ENCODE measurements at regions not wholly inside any gene's neighbourhood (a gene's known extent, or its start where the extent isn't known, plus 50 kb on each side); places are given as distances from the start of the nearest gene placed in this dataset.
"Not testable (repeated sequence)": the region's sequence is repeated elsewhere in the genome, so short reads cannot be mapped to it uniquely, and the experiment has no call there.

DNA sequence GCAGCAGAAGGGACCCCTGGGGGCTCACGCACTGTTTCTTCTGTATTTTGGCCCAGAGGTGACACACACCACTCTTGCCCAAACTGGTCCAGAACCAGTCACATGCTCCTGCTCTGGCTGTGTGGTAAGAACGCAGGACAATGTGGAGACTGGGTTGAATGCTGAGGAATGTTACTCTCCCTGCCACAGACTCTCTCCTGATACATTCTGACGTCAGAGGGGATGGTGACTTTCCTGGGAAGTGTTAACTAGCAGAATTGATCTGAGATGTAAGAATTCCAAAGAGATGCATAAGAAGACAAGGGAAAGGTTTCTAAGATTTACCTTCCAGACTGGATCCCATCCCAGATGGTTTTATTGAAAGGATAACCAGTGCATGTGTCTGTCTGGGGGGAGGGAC lies 100.8 kb downstream of the ASB1 start:
- no peak for DNase-seq (ENCODE audit: low spot score)
- TF ChIP-seq CTCF (IDR thresholded peaks at IDR 0.05; ENCODE audit: extremely low read depth, insufficient read depth, missing control alignments) = no peak
- in situ Hi-C loops (cut with MboI; ENCODE audit: low pct_unique_long_range_greater_than_20kb, low sequenced_read_pairs, unreplicated experiment) = no loop called here

DNA sequence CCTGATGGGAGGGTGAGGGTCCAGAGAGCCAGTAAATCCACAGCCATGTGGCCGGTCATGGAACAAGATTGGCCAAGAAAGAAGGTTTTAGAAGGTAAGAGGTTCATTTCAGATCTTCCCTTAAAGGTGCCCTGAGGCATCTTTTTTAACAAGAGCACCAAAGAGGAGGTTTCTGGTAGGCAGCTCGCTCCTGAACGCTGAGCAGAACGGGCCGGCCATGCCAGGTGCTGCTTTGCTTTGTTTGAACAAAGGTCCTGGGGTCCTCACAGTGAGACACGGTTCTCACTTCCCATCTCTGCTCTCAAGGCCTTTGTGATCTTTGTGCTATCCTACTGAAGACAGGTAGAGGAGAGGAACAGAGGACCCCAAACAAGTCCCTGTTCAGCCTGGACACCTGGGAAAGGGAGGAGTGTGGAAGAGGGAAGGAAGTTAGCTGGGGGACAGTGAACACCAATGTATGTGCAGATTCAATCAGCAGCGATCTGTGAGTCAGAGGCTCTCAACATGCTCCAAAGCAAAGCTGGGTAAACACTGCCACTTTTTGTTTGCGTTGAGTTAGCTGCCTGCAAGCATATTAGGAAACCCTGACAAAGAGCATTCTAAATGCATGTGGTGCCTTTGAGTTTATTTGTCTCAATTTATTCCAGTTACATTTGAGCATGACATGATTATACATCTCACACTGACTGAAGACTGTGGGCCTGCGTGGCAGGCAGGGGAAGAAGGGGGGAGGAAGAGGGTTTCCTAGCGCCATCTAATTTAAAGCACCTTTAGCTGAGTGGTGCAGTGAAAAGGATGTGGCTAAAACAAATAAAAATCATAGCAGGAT lies 102.4 kb downstream of the ASB1 start:
- DNase-seq (ENCODE audit: low spot score) = no peak
- in situ Hi-C loops (cut with MboI; ENCODE audit: low pct_unique_long_range_greater_than_20kb, low sequenced_read_pairs, unreplicated experiment) = no loop called here
- no peak for TF ChIP-seq CTCF (IDR thresholded peaks at IDR 0.05; ENCODE audit: extremely low read depth, insufficient read depth, missing control alignments)

DNA sequence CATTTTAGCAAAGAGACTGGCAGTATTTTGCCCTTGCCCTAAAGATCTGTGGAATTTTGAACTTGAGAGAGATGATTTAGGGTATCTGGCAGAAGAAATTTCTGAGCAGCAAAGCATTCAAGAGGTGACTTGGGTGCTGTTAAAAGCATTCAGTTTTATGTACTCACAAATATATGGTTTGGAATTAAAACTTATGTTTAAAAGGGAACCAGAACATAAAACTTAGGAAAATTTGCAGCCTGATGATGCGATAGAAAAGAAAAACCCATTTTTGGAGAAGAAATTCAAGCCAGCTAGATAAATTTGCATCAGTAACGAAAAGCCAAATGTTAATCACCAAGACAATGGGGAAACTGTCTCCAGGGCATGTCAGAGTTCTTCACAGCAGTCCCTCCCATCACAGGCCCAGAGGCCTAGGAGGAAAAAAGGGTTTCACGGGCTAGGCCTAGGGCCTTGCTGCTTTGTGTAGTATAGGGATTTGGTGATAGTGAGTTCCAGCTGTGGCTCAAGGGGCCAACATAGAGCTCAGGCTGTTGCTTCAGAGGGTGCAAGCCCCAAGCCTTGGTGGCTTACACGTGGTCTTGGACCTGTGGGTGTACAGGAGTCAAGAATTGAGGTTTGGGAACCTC lies 104.4 kb downstream of the ASB1 start:
- in situ Hi-C loops (cut with MboI; ENCODE audit: low pct_unique_long_range_greater_than_20kb, low sequenced_read_pairs, unreplicated experiment); DNase-seq (ENCODE audit: low spot score): not testable (repeated sequence)

DNA sequence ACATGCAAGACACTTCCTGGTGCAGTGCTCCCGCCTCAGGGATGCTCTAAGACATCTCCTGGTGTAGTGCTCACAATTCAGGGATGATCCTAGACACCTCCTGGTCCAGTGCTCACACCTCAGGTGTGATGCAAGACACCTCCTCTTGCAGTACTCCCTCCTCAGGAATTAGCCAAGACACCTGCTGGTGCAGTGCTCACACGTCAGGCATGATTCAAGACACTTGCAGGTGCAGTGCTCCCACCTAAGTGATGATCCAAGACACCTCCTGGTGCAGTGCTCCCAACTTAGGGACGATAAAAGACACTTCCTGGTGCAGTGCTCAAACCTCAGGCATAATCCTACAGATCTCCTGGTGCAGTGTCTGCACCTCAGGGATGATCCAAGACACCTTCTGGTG lies 117.0 kb downstream of the ASB1 start:
- DNase-seq (ENCODE audit: low spot score); in situ Hi-C loops (cut with MboI; ENCODE audit: low pct_unique_long_range_greater_than_20kb, low sequenced_read_pairs, unreplicated experiment): not testable (repeated sequence)

DNA sequence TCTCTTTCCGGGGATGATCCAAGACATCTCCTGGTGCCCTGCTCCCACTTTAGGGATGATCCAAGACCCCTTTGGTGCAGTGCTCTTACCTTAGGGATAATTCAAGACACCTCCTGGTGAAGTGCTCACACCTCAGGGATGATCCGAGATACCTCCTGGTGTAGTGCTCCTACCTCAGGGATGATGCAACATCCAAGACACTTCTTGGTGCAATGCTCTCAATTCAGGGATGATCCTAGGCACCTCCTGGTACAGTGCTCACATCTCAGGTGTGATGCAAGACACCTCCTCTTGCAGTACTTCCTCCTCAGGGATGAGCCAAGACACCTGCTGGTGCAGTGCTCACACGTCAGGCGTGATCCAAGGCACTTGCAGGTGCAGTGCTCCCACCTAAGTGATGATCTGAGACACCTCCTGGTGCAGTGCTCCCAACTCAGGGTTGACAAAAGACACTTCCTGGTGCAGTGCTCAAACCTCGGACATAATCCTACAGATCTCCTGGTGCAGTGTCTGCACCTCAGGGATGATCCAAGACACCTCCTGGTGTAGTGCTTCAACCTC lies 122.3 kb downstream of the ASB1 start:
- DNase-seq (ENCODE audit: low spot score) = no peak
- in situ Hi-C loops (cut with MboI; ENCODE audit: low pct_unique_long_range_greater_than_20kb, low sequenced_read_pairs, unreplicated experiment) = no loop called here
- TF ChIP-seq CTCF (IDR thresholded peaks at IDR 0.05; ENCODE audit: extremely low read depth, insufficient read depth, missing control alignments) = no peak

- in situ Hi-C loops (cut with MboI; ENCODE audit: low pct_unique_long_range_greater_than_20kb, low sequenced_read_pairs, unreplicated experiment) = no loop called here
- TF ChIP-seq CTCF (IDR thresholded peaks at IDR 0.05; ENCODE audit: extremely low read depth, insufficient read depth, missing control alignments) = no peak
- DNase-seq (ENCODE audit: low spot score) = no peak
Observed at GRCh38 chr2:238549866-238550265, 123.1 kb downstream of the ASB1 start.

DNA sequence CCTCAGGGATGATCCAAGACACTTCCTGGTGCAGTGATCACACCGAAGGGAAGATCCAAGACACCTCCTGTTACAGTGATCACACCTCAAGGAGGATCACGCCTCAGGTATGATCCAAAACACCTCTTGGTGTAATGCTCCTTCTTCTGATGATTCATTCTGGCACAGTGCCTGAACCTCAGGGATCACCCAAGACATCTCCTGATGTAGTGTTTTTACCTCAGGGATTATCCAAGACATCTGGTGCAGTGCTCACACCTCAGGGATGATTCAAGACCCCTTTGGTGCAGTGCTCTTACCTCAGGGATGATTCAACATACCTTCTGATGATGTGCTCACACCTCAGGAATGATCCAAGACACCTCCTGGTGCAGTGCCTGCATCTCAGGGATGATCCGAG lies 124.4 kb downstream of the ASB1 start:
- no peak for DNase-seq (ENCODE audit: low spot score)
- no peak for TF ChIP-seq CTCF (IDR thresholded peaks at IDR 0.05; ENCODE audit: extremely low read depth, insufficient read depth, missing control alignments)
- in situ Hi-C loops (cut with MboI; ENCODE audit: low pct_unique_long_range_greater_than_20kb, low sequenced_read_pairs, unreplicated experiment) = no loop called here
